CD4-positive, alpha-beta T cell (primary cell): ENCODE measurements at regions not wholly inside any gene's neighbourhood (a gene's known extent, or its start where the extent isn't known, plus 50 kb on each side); places are given as distances from the start of the nearest gene placed in this dataset.
"Not testable (repeated sequence)": the region's sequence is repeated elsewhere in the genome, so short reads cannot be mapped to it uniquely, and the experiment has no call there.

ENCODE experiments used
- ATAC-seq: fragments of 200-7000 bp; cut with Tn5 transposase; one replicate; pipeline ENCODE4 v1.10.0; 2022; ENCODE audit warnings: mild to moderate bottlenecking; ENCODE audit not compliant: poor library complexity
- CTCF ChIA-PET: fragments of 350-600 bp; sonication (Branson Sonifier 250); formaldehyde crosslinking; loops from one replicate; lab custom pipeline; 2021; ENCODE audit warnings: antibody characterized with exemption, inconsistent platforms; lab: Charles Lee
- POLR2A ChIA-PET: fragments of 350-600 bp; sonication (Branson Sonifier 250); formaldehyde crosslinking; loops from one replicate; lab custom pipeline; 2021; ENCODE audit warnings: antibody characterized with exemption, inconsistent platforms; lab: Charles Lee
- DNase-seq, 14 experiments: peaks; one replicate each; pipeline ENCODE4 v3.0.0-alpha.2; 2013 to 2020; ENCODE audit warnings: mixed read lengths in 2 of 14
- H3K27ac ChIP-seq, 2 donors: one replicate each; pipeline versions ENCODE4 v1.5.1 to v1.7.0; 2013; ENCODE audit warnings: low read length in 2 of 2, low read depth in 1 of 2, mild to moderate bottlenecking in 1 of 2
- H3K27me3 ChIP-seq, 2 experiments: 1 replicate in 1 of 2; 2 replicates in 1 of 2; pipeline versions ENCODE4 v1.6.1 to v1.7.0; 2013; ENCODE audit warnings: low read length in 2 of 2, control low read depth in 1 of 2, mild to moderate bottlenecking in 1 of 2, moderate library complexity in 1 of 2; ENCODE audit not compliant: insufficient read depth in 2 of 2, control insufficient read depth in 1 of 2
- H3K36me3 ChIP-seq: one replicate; pipeline ENCODE4 v1.6.1; 2013; ENCODE audit warnings: low read length, control low read depth; ENCODE audit not compliant: insufficient read depth
- H3K4me1 ChIP-seq: one replicate; pipeline ENCODE4 v1.6.1; 2013; ENCODE audit warnings: low read length, control low read depth; ENCODE audit not compliant: insufficient read depth
- H3K4me3 ChIP-seq: one replicate; pipeline ENCODE4 v1.5.1; 2013; ENCODE audit warnings: mild to moderate bottlenecking, low read length, moderate library complexity
- H3K9me3 ChIP-seq, 2 experiments: 1 replicate in 1 of 2; 2 replicates in 1 of 2; pipeline versions ENCODE4 v1.6.1 to v1.7.0; 2013; ENCODE audit warnings: low read length in 2 of 2, mild to moderate bottlenecking in 2 of 2, control low read depth in 1 of 2, moderate library complexity in 1 of 2; ENCODE audit not compliant: control insufficient read depth in 1 of 2, insufficient read depth in 1 of 2
- H3K27ac Mint-ChIP-seq: one replicate; pipeline ENCODE4 v1.8.0; 2020; ENCODE audit warnings: mixed read lengths
- H3K27me3 Mint-ChIP-seq: one replicate; pipeline ENCODE4 v1.8.0; 2021; ENCODE audit warnings: mixed read lengths
- H3K36me3 Mint-ChIP-seq: one replicate; pipeline ENCODE4 v1.8.0; 2021; ENCODE audit warnings: low read depth, mixed read lengths
- H3K4me1 Mint-ChIP-seq: one replicate; pipeline ENCODE4 v1.8.0; 2021; ENCODE audit warnings: low read depth, mixed read lengths
- H3K4me3 Mint-ChIP-seq: one replicate; pipeline ENCODE4 v1.8.0; 2020; ENCODE audit warnings: mild to moderate bottlenecking, mixed read lengths
- H3K9me3 Mint-ChIP-seq: one replicate; pipeline ENCODE4 v1.8.0; 2020; ENCODE audit warnings: mixed read lengths
- CTCF ChIP-seq: fragments of 200-600 bp; IDR thresholded peaks from one replicate; pipeline ENCODE4 v1.8.0; 2022; ENCODE audit warnings: antibody characterized with exemption, mild to moderate bottlenecking
- intact Hi-C, 2 experiments: fragments of 100-400 bp; cut with DNase I in 1 of 2; cut with micrococcal nuclease in 1 of 2; formaldehyde crosslinking; loops; one replicate each; pipeline versions ENCODE4 v1.15.1 to v1.9.0; 2023 to 2025; cut with DNase I, micrococcal nuclease

- Mint-ChIP-seq H3K4me1 (no peaks in the 10 kb centered on the region), H3K27ac (no peak overlapping the region), H3K36me3 (no peaks in the 10 kb centered on the region), H3K9me3 (no peaks in the 10 kb centered on the region), H3K27me3 (no peaks in the 10 kb centered on the region), H3K4me3 (no peak overlapping the region)
- DNase-seq (no peak), ATAC-seq (no peak)
- TF ChIP-seq CTCF: no peak
- H3K9me3 ChIP-seq: peaks cover 0 to 7% of the 10 kb centered on the region in 2 experiments
- H3K36me3 ChIP-seq: no peaks in the 10 kb centered on the region
- no peaks in the 10 kb centered on the region for H3K4me1 ChIP-seq
- ChIA-PET POLR2A (no interaction called here), CTCF (no interaction called here)
- H3K27me3 ChIP-seq: no peaks in the 10 kb centered on the region
- H3K4me3 ChIP-seq: no peak overlapping the region
- intact Hi-C loops: no loop called here
- no peak overlapping the region for H3K27ac ChIP-seq
Measured at GRCh38 chr16:58850019-58850677, 116.0 kb upstream of the GOT2 start.

- H3K36me3 Mint-ChIP-seq: no peaks in the 10 kb centered on the region
- Histone ChIP-seq H3K27me3 (no peaks in the 10 kb centered on the region), H3K27ac (no peak overlapping the region), H3K4me3 (no peak overlapping the region), H3K36me3 (no peaks in the 10 kb centered on the region), H3K9me3 (peaks cover 0 to 7% of the 10 kb centered on the region in 2 experiments), H3K4me1 (no peaks in the 10 kb centered on the region)
- ChIA-PET CTCF (no interaction called here), POLR2A (no interaction called here)
- no peaks in the 10 kb centered on the region for H3K9me3 Mint-ChIP-seq
- DNase-seq: no peak
- peaks cover 4% of the 10 kb centered on the region for H3K27me3 Mint-ChIP-seq
- intact Hi-C loops: no loop called here
- H3K4me3 Mint-ChIP-seq: no peak overlapping the region
- no peak for ATAC-seq
- H3K4me1 Mint-ChIP-seq: no peaks in the 10 kb centered on the region
- no peak for TF ChIP-seq CTCF
- H3K27ac Mint-ChIP-seq: no peak overlapping the region
Measured at GRCh38 chr16:58848662-58849002, 114.5 kb upstream of the GOT2 start.

GRCh38 chr16:58847902-58848661 is 114.0 kb upstream of the GOT2 start:
- Histone ChIP-seq H3K4me1 (no peaks in the 10 kb centered on the region), H3K9me3 (peaks cover 0 to 7% of the 10 kb centered on the region in 2 experiments), H3K27me3 (no peaks in the 10 kb centered on the region), H3K27ac (no peak overlapping the region), H3K4me3 (no peak overlapping the region), H3K36me3 (no peaks in the 10 kb centered on the region)
- POLR2A ChIA-PET: no interaction called here
- Mint-ChIP-seq H3K4me1 (no peaks in the 10 kb centered on the region), H3K27ac (no peak overlapping the region), H3K36me3 (no peaks in the 10 kb centered on the region), H3K4me3 (no peak overlapping the region), H3K9me3 (no peaks in the 10 kb centered on the region), H3K27me3 (peaks cover 4% of the 10 kb centered on the region)
- TF ChIP-seq CTCF: no peak
- DNase-seq (no peak), ATAC-seq (no peak)
- CTCF ChIA-PET: no interaction called here
- intact Hi-C loops: no loop called here

GRCh38 chr16:58846226-58846625 is 112.1 kb upstream of the GOT2 start:
- H3K36me3 Mint-ChIP-seq, H3K27ac ChIP-seq, H3K4me1 Mint-ChIP-seq, CTCF ChIA-PET, H3K4me3 ChIP-seq, H3K27me3 Mint-ChIP-seq, intact Hi-C loops, DNase-seq, ATAC-seq, POLR2A ChIA-PET, H3K27me3 ChIP-seq, H3K36me3 ChIP-seq, H3K9me3 Mint-ChIP-seq, H3K4me3 Mint-ChIP-seq, H3K27ac Mint-ChIP-seq, H3K9me3 ChIP-seq, H3K4me1 ChIP-seq: not testable (repeated sequence)
